Bronchial epithelial cell (primary cell): ENCODE measurements at regions not wholly inside any gene's neighbourhood (a gene's known extent, or its start where the extent isn't known, plus 50 kb on each side); places are given as distances from the start of the nearest gene placed in this dataset.

Source experiments
- DNase-seq: peaks from one replicate; pipeline ENCODE4 v3.0.0-alpha.2; 2010; ENCODE audit warnings: low read depth
- FAIRE-seq: peaks from 2 replicates; lab custom pipeline; 2011; peaks lifted over from hg19 to GRCh38; lab: Jason Lieb, UNC
- H3K27me3 ChIP-seq: 2 replicates; pipeline ENCODE4 v1.5.1; 2011; ENCODE audit warnings: low read length; ENCODE audit not compliant: control insufficient read depth, insufficient read depth
- H3K36me3 ChIP-seq: 2 replicates; pipeline ENCODE4 v1.5.1; 2011; ENCODE audit warnings: low read length; ENCODE audit not compliant: control insufficient read depth, insufficient read depth
- H3K4me3 ChIP-seq: 2 replicates; pipeline ENCODE4 v1.5.1; 2011; ENCODE audit warnings: mild to moderate bottlenecking, low read depth, low read length, control low read depth
- TF ChIP-seq, protein P1 (sequence below): IDR thresholded peaks from 2 replicates; pipeline ENCODE4 v1.5.1; 2011; ENCODE audit warnings: mild to moderate bottlenecking, moderate library complexity, low read length, control low read depth, inconsistent platforms; ENCODE audit not compliant: insufficient read depth, severe bottlenecking

DNA sequence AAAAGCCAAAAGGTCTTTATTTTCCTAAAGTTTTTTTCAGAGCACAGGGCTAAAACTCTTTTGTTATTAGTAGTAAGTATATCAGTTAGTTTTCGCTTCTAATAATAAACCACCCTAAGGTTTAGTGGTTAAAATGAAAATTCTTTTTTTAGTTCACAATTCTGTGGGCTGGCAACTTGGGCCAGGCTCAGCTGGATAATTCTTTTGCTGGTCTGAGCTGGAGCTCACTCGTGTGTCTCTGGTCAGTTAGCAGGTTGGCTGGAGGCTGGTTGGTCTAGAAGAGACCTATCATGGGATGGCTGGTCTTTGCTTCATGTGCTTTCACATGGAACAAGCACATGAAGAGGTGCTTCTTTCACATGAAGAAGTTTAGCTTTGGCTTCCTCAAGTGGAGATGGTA, 227.1 kb upstream of the LCORL start:
- no peak for FAIRE-seq
- TF ChIP-seq, protein P1, sequence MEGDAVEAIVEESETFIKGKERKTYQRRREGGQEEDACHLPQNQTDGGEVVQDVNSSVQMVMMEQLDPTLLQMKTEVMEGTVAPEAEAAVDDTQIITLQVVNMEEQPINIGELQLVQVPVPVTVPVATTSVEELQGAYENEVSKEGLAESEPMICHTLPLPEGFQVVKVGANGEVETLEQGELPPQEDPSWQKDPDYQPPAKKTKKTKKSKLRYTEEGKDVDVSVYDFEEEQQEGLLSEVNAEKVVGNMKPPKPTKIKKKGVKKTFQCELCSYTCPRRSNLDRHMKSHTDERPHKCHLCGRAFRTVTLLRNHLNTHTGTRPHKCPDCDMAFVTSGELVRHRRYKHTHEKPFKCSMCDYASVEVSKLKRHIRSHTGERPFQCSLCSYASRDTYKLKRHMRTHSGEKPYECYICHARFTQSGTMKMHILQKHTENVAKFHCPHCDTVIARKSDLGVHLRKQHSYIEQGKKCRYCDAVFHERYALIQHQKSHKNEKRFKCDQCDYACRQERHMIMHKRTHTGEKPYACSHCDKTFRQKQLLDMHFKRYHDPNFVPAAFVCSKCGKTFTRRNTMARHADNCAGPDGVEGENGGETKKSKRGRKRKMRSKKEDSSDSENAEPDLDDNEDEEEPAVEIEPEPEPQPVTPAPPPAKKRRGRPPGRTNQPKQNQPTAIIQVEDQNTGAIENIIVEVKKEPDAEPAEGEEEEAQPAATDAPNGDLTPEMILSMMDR, result no peak
- DNase-seq, result no peak
- no peaks in the 10 kb centered on the region for H3K36me3 ChIP-seq
- H3K27me3 ChIP-seq, result no peaks in the 10 kb centered on the region
- H3K4me3 ChIP-seq, result no peak overlapping the region

- Histone ChIP-seq H3K4me3 (no peak overlapping the region), H3K36me3 (no peaks in the 10 kb centered on the region), H3K27me3 (no peaks in the 10 kb centered on the region)
- TF ChIP-seq, protein P1, result no peak
- DNase-seq, result no peak
- FAIRE-seq, result no peak
Observed at GRCh38 chr4:18247189-18247588, 225.6 kb upstream of the LCORL start.

- TF ChIP-seq, protein P1, result no peak
- Histone ChIP-seq H3K36me3 (no peaks in the 10 kb centered on the region), H3K4me3 (no peak overlapping the region), H3K27me3 (no peaks in the 10 kb centered on the region)
- no peak for FAIRE-seq
- DNase-seq, result no peak
Observed at GRCh38 chr4:18242919-18243693, 221.6 kb upstream of the LCORL start.

DNA sequence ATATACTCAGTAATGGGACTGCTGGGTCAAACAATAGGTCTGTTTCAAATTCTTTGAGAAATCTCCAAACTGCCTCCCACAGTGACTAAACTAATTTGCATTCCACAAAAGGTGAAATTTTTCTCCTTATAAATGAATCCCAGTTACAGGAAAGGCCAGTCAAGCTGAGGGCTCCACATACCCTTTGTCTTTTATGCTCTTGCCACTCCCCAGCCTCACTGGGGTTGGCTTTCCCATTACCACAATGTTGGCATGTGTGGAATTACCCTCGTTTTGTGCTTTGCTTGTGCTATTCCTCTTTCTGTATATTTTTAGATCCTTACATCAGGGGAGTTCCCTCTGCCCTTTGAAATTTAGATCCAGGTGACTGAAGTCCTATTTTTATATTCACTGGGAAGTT, 220.2 kb upstream of the LCORL start:
- Histone ChIP-seq H3K36me3 (no peaks in the 10 kb centered on the region), H3K27me3 (no peaks in the 10 kb centered on the region), H3K4me3 (no peak overlapping the region)
- no peak for FAIRE-seq
- TF ChIP-seq, protein P1, result no peak
- DNase-seq, result no peak

DNA sequence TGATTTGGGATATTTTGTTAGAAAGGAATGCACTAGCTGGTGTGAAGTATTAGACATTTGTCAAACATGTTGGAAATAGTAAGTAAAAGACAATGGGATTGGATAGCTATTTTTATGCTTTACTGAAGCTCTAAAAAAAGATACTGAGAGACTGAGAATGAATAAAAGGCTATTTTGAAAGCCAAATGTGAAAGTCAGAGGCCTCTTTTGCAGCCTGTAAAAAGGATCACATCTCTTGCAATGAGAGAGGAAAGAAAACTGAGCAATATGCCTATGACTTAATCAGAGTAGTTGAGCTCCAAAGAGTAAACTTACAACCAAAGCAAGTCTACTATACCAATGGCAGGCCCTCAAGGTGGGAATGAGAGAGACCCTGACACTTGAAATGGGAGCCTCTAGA, 212.6 kb upstream of the LCORL start:
- no peaks in the 10 kb centered on the region for H3K36me3 ChIP-seq
- H3K4me3 ChIP-seq, result no peak overlapping the region
- no peaks in the 10 kb centered on the region for H3K27me3 ChIP-seq
- FAIRE-seq, result no peak
- DNase-seq, result no peak
- TF ChIP-seq, protein P1, result no peak

DNA sequence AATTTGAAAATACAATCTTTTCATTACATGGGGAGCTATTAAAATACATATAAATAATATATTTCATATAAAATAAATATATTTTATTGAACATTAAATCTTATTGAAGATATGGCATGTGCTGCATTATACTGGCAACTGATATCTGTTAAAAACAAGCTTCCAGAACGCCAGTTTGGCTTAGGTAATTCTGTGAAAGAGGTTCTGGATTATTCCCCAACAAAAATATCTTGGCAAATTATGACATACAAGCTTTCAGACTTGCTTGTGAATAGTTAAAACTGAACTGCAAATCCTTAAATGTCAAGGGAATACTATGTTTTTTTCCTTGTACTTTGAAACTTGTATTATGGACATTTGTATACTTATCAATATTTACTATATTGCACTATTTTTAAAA, 210.2 kb upstream of the LCORL start:
- Histone ChIP-seq H3K36me3 (no peaks in the 10 kb centered on the region), H3K4me3 (no peak overlapping the region), H3K27me3 (no peaks in the 10 kb centered on the region)
- TF ChIP-seq, protein P1, result no peak
- FAIRE-seq, result no peak
- DNase-seq, result no peak
